ENCODE measurements at regions not wholly inside any gene's neighbourhood (a gene's known extent, or its start where the extent isn't known, plus 50 kb on each side); places are given as distances from the start of the nearest gene placed in this dataset.
"Not testable (repeated sequence)": the region's sequence is repeated elsewhere in the genome, so short reads cannot be mapped to it uniquely, and the experiment has no call there.

DNA sequence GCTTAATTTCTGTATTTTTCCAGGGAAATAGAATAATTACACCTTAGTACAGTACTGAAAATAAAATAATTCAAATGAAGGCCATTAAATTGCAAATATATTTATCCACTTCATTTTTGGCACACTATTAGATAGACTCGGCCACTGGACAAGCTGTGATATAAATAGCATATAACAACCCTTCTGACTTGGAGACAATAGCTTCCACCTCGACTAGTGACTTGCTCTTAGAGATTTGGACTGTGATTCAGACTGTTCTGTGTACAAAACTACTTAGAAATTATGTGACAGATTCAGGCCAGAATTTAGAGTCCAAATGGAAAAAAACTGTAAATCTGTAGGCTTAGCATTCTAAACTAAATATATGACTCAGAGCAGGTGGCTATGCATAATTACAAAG is 949.9 kb downstream of the LRFN5 start:
- DNase-seq: no peak

DNA sequence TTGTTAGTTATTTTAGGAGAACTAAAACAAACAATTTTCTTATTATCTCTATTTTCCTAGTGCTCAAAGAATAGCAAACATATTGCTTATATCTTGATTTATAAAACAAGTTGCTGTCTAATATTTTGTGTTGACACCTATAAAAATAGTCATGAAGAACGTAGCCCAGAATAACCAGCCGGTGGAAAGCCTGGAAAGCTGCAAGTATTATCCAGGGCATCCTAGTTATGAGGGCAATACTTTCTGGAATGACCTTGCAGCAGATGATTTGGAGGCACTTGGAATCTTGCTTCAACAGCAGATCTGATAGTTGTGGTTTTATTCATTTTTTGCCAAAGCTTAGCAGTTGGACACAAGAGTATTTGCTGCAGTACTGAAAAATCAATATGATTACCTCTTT is 948.7 kb downstream of the LRFN5 start:
- DNase-seq: no peak

DNA sequence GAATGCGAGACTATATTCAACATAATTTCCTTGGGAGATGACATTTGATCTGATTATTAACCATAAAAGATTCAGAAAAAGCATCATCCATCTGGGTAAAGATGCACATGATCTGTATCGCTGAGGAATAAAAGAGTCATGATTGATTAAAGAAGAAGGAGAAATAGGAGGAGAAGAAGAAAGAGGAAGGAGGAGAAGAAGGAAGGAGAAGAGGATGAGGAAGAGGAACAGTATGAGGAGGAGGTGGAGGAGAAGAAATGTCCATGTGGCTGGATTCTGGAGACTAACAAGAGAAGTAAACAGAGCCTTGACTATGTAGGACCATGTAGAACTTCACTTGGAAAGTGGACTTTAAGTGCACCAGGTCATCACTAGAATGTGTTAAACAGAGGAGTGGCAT is 947.4 kb downstream of the LRFN5 start:
- DNase-seq: no peak

DNA sequence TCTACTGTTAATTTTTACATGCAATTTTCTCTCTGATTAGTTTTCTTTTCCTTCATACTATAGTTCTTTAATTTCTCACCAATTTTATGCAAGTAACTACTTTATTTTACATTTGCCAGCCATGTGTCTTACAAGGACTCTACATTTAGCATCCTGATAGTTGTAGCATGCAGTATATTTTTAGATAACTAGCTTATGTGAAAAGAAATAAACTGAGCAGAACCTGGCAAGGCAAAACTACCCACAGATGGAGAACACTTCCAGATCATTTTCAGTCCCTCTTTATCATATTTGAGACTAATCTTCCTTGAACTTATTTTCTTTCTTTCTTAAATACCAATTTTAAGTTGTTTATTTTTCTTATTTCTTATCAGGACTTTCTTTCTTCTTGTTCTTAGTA is 943.6 kb downstream of the LRFN5 start:
- DNase-seq: no peak

DNA sequence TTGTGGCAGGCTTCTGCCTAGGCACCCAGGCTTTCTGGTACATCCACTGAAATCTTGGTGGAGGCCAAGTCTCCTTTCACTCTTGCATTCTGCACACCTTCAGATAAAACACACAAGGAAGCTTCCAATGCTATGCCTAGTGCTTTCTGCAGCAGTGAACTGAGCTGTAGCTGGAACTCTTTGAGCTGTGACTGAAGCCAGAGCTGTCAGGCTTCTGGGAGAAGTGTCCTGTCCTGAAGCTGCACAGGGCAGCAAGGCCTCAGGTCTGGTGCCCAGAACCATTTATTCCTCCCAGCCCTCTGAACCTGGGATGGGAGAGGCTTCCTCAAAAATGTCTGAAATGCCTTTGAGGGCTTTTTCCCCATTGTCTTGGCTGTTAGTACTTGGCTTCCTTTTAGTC is 941.7 kb downstream of the LRFN5 start:
- no peak for DNase-seq

GRCh38 chr14:42545636-42546035 is 939.0 kb downstream of the LRFN5 start:
- DNase-seq: no peak

DNA sequence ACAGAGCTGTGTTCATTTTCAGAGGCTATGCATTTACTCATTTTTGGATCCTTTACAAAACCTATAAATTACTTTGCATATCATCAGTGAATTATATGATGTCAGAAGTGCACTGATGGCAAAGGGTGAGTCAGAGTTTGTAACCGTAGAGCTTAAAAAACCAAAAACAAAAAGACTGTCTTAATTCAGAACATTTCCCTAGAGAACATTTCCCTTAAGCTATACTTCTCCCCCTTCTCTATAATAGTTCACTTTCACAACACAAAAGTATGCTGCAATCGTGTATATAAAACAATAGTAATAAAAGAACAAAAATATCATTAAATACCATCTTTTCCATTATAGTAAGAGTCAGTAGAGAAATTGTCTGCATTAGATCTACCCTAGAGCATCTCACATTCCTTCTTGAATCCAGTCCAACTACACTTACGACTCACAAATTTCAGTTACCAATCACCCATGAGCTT is 934.9 kb downstream of the LRFN5 start:
- no peak for DNase-seq

DNA sequence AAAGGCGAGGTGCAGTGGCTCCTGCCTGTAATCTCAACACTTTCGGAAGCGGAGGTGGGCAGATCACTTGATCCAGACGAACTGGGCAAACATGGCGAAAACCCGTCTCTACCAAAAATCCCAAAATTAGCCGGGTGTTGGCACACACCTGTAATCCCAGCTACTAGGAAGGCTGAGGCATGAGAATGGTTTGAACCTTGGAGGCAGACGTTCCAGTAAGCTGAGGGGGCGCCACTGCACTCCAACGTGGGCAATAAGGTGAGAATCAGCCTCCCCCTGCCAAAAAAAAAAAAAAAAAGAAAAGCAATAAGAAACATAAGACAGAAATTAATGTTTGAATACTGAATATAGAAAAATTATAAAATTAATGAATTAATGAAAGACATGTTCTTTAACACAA is 928.7 kb downstream of the LRFN5 start:
- DNase-seq: no peak

- DNase-seq: no peak
Measured at GRCh38 chr14:42533476-42533875, 926.8 kb downstream of the LRFN5 start.

DNA sequence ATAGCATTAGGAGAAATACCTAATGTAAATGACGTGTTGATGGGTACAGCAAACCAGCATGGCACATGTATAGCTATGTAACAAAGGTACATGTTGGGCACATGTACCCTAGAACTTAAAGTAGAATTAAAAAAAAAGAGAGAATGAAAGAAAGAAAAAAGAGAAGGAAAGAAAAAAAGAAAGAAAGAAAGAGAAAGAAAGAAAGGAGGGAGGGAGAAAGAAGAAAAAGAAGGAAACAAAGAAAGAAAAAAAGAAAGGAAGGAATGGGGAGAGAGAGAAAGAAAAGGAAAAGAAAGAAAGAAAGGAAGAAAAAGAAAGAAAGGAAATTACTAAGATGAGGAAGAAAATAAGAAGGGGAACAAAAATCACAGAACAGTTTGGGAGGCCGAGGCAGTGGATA is 925.5 kb downstream of the LRFN5 start:
- no peak for DNase-seq

DNA sequence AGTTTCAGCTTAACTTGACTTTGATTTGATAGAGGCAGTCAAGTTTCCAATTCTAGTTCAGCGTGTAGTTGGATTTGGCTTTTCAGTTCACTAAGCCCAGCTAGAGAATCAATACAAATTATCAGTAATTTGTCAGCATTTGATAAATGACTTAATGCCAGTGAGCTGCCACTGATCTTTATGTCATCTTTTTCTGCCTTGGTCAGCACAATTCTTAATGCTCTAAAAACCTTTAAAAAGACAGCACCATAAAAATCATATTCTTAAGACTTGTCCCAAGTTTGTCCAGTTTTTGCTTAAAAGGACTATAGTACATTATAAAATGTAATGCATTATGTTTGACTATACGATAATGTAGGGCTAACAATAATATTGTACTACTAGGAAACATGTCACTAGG is 920.5 kb downstream of the LRFN5 start:
- DNase-seq: no peak

GRCh38 chr14:42523666-42524065 is 917.0 kb downstream of the LRFN5 start:
- no peak for DNase-seq

DNA sequence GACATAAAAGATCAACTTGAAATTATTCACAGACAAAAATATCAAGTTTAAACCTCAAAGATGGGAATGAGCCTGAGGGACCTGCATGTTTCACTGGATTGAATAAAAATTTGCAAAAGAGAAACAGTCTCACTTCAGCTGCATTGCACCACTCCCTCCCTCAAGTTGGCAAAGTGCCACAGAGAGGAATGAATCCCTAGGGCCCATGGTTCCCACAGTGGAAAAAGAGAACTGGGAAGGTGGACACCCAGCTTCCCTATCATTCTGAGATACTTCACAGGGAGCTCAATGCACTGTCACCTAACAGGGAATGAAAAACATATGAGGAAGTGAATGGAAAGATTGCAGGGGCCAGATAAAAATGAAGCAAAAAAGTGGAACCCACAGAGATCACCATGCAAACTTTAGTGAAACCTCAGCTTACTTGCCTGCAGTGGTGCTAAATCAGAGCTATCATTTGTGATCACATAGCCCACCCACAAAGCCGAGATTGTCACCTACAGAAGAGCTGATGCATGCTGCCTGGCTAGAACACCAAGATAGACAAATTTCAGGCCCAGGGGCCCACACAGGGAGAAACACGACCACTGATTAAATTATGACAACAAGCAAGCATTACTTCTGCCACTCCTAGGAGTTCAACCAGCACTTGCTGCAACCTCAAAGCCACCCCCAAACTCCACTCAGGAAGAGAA is 911.3 kb downstream of the LRFN5 start:
- DNase-seq: no peak

GRCh38 chr14:42513837-42514236 is 907.2 kb downstream of the LRFN5 start:
- no peak for DNase-seq

DNA sequence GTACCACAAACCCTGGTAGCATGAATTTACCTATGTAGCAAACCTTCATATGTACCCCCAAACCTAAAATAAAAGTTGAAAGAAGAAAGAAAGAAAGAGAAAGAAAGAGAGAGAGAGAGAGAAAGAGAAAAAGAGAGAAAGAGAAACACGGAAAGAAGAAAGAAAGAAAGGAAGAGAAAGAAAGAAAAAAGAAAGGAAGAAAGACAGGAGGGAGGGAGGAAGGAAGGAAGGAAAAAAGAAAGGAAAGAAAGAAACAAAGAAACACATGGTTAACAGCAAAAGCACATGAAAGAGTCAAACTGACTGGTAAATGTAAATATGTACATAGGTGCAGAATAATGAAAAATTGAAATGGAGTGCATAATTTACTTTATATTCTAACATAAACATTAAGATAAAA is 903.4 kb downstream of the LRFN5 start:
- DNase-seq: no peak

GRCh38 chr14:42508209-42508946 is 901.7 kb downstream of the LRFN5 start:
- DNase-seq: no peak

DNA sequence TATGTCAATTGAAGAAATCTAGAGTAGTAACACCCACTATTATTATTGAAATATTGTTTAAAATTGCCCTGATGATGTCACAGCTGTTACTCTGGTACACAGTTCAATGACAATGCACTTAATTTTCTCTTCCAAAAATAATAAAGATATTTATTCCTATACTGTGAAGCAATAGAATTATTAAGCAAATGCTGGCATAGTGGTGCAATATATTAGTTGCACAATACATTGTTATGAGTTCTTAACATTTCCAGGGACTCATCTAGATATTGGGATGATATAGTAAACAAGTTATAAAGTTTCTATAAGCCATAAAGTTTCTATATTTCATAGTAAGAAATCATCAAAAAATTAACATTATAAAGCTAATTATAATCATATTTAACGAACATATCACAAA is 897.8 kb downstream of the LRFN5 start:
- no peak for DNase-seq

- DNase-seq: no peak
Measured at GRCh38 chr14:42499137-42499536, 892.5 kb downstream of the LRFN5 start.

- DNase-seq: no peak
Measured at GRCh38 chr14:42490536-42490935, 883.9 kb downstream of the LRFN5 start.

DNA sequence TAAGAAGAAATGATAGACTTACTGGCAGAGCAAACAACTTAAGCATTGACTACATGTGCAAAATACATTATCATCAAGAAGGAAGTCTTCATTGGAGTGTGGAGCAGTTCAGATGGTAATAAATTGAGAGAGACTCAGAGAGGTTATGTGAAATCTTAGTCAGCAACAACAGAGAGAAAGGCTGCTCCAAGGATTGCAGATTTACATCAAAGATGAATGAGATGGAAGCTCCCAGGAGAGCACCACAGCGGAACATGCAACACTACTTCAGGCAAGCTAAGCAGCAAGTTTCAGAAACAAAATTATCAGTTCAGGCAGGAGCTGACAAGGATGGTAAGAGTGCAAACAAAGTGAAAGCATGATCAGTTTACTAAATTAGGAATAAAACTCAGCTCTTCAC is 882.3 kb downstream of the LRFN5 start:
- DNase-seq: no peak

DNA sequence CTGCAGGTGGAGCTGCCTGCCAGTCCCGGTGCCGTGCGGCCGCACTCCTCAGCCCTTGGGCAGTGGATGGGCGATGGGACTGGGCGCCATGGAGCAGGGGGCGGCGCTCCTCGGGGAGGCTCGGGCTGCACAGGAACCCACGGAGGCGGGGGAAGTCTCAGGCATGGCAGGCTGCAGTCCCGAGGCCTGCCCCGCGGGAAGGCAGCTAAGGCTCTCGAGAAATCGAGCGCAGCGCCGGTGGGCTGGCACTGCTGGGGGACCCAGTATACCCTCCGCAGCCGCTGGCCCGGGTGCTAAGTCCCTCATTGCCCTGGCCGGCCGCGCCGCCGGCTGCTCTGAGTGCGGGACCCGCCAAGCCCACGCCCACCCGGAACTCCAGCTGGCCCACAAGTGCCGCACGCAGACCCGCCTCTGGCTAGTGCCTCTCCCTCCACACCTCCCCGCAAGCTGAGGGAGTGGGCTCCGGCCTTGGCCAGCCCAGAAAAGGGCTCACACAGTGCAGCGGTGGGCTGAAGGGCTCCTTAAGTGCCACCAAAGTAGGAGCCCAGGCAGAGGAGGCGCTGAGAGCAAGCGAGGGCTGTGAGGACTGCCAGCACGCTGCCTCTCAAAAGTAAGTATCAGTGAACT is 875.8 kb downstream of the LRFN5 start:
- not testable (repeated sequence) for DNase-seq

- DNase-seq: not testable (repeated sequence)
Measured at GRCh38 chr14:42481714-42482113, 875.0 kb downstream of the LRFN5 start.

- no peak for DNase-seq
Measured at GRCh38 chr14:42480255-42480654, 873.6 kb downstream of the LRFN5 start.

GRCh38 chr14:42475289-42475688 is 868.6 kb downstream of the LRFN5 start:
- no peak for DNase-seq
